Endodermal cell (in vitro differentiated cells): ENCODE measurements at regions not wholly inside any gene's neighbourhood (a gene's known extent, or its start where the extent isn't known, plus 50 kb on each side); places are given as distances from the start of the nearest gene placed in this dataset.

Source experiments
- DNase-seq: peaks from one replicate; pipeline ENCODE4 v3.0.0-alpha.2; 2017
- H3K27ac ChIP-seq: 2 replicates; pipeline ENCODE4 v1.5.1; 2013; ENCODE audit warnings: mild to moderate bottlenecking, low read depth, low read length, moderate library complexity
- H3K27me3 ChIP-seq: 2 replicates; pipeline ENCODE4 v1.6.1; 2013; ENCODE audit warnings: mild to moderate bottlenecking, low read length, moderate library complexity; ENCODE audit not compliant: insufficient read depth, control insufficient read depth, poor library complexity, severe bottlenecking
- H3K36me3 ChIP-seq: 2 replicates; pipeline ENCODE4 v1.7.0; 2013; ENCODE audit warnings: mild to moderate bottlenecking, low read length, moderate library complexity; ENCODE audit not compliant: control insufficient read depth, insufficient read depth
- H3K4me1 ChIP-seq: one replicate; pipeline ENCODE4 v1.7.0; 2013; ENCODE audit warnings: low read length; ENCODE audit not compliant: control insufficient read depth, insufficient read depth
- H3K4me3 ChIP-seq: 2 replicates; pipeline ENCODE4 v1.5.1; 2013; ENCODE audit warnings: mild to moderate bottlenecking, low read length, moderate library complexity
- H3K9ac ChIP-seq: 2 replicates; pipeline ENCODE4 v1.6.1; 2013; ENCODE audit warnings: mild to moderate bottlenecking, low read length, moderate library complexity; ENCODE audit not compliant: poor library complexity, severe bottlenecking; ENCODE audit errors: extremely low read depth
- H3K9me3 ChIP-seq: 2 replicates; pipeline ENCODE4 v1.6.1; 2013; ENCODE audit warnings: mild to moderate bottlenecking, low read length, moderate library complexity; ENCODE audit not compliant: control insufficient read depth
- H3K27ac Mint-ChIP-seq: 2 replicates; pipeline ENCODE4 v1.8.0; 2020; ENCODE audit warnings: mixed read lengths
- H3K27me3 Mint-ChIP-seq: 2 replicates; pipeline ENCODE4 v1.8.0; 2021; ENCODE audit warnings: mild to moderate bottlenecking, mixed read lengths; ENCODE audit not compliant: insufficient read depth
- H3K36me3 Mint-ChIP-seq: 2 replicates; pipeline ENCODE4 v1.8.0; 2020; ENCODE audit warnings: low read depth, mixed read lengths
- H3K4me1 Mint-ChIP-seq: 2 replicates; pipeline ENCODE4 v1.8.0; 2020; ENCODE audit warnings: mixed read lengths
- H3K4me3 Mint-ChIP-seq: 2 replicates; pipeline ENCODE4 v1.8.0; 2020; ENCODE audit warnings: mild to moderate bottlenecking, moderate library complexity, mixed read lengths
- H3K9me3 Mint-ChIP-seq: 2 replicates; pipeline ENCODE4 v1.8.0; 2020; ENCODE audit warnings: mild to moderate bottlenecking, mixed read lengths
- CTCF ChIP-seq: fragments of 200-600 bp; sonication (generic); conservative IDR thresholded peaks from 2 replicates; pipeline ENCODE4 v1.5.0; 2021; ENCODE audit warnings: antibody characterized with exemption, mild to moderate bottlenecking
- WGBS, 2 experiments: methylation state at CpG; one replicate each; pipeline versions ENCODE4 v1.1.5 to v1.1.7; 2013; ENCODE audit warnings: missing lambda C conversion rate in 2 of 2, mixed read lengths in 1 of 2; ENCODE audit not compliant: insufficient coverage in 1 of 2, insufficient read length in 1 of 2; 5-methylcytosine and 5-hydroxymethylcytosine counted together

GRCh38 chr13:74907788-74908187 is 574.2 kb downstream of the TBC1D4 start:
- peaks cover 42% of the 10 kb centered on the region for H3K27me3 Mint-ChIP-seq
- WGBS, 2 experiments = 88 to 90% methylated on average over 3 to 5 of the region's 5 CpGs
- H3K27ac Mint-ChIP-seq = no peak overlapping the region
- H3K4me3 Mint-ChIP-seq = no peak overlapping the region
- Histone ChIP-seq H3K4me1 (no peaks in the 10 kb centered on the region), H3K9ac (no peak overlapping the region), H3K27ac (no peak overlapping the region), H3K36me3 (no peaks in the 10 kb centered on the region), H3K9me3 (no peaks in the 10 kb centered on the region), H3K27me3 (peaks cover 9% of the 10 kb centered on the region), H3K4me3 (no peak overlapping the region)
- no peaks in the 10 kb centered on the region for H3K36me3 Mint-ChIP-seq
- no peaks in the 10 kb centered on the region for H3K9me3 Mint-ChIP-seq
- TF ChIP-seq CTCF = no peak
- no peak for DNase-seq
- peaks cover 7% of the 10 kb centered on the region for H3K4me1 Mint-ChIP-seq

- no peak overlapping the region for H3K27ac ChIP-seq
- no peak overlapping the region for H3K4me3 ChIP-seq
- WGBS, 2 experiments = 51 to 85% methylated on average over 3 to 4 of the region's 4 CpGs
- H3K9me3 ChIP-seq = no peaks in the 10 kb centered on the region
- Mint-ChIP-seq H3K27me3 (peaks cover 28% of the 10 kb centered on the region), H3K36me3 (no peaks in the 10 kb centered on the region), H3K27ac (no peak overlapping the region), H3K4me3 (no peak overlapping the region), H3K9me3 (no peaks in the 10 kb centered on the region), H3K4me1 (peaks cover 3% of the 10 kb centered on the region)
- no peaks in the 10 kb centered on the region for H3K4me1 ChIP-seq
- H3K36me3 ChIP-seq = no peaks in the 10 kb centered on the region
- H3K27me3 ChIP-seq = peaks cover 2% of the 10 kb centered on the region
- no peak for TF ChIP-seq CTCF
- DNase-seq = no peak
- H3K9ac ChIP-seq = no peak overlapping the region
These were observed 577.4 kb downstream of the TBC1D4 start for GRCh38 chr13:74904556-74904955.

GRCh38 chr13:74895042-74895796 is 586.8 kb downstream of the TBC1D4 start:
- Histone ChIP-seq H3K9ac (no peak overlapping the region), H3K9me3 (no peaks in the 10 kb centered on the region), H3K4me3 (no peak overlapping the region), H3K36me3 (no peaks in the 10 kb centered on the region), H3K27me3 (no peaks in the 10 kb centered on the region), H3K4me1 (no peaks in the 10 kb centered on the region), H3K27ac (no peak overlapping the region)
- H3K4me1 Mint-ChIP-seq = no peaks in the 10 kb centered on the region
- H3K27ac Mint-ChIP-seq = no peak overlapping the region
- TF ChIP-seq CTCF = no peak
- no peak overlapping the region for H3K4me3 Mint-ChIP-seq
- no CpG with 5 or more reads among the region's 1 CpG for WGBS, 2 experiments
- peaks cover 9% of the 10 kb centered on the region for H3K27me3 Mint-ChIP-seq
- no peak for DNase-seq
- H3K36me3 Mint-ChIP-seq = no peaks in the 10 kb centered on the region
- H3K9me3 Mint-ChIP-seq = no peaks in the 10 kb centered on the region
